ENCODE measurements at regions not wholly inside any gene's neighbourhood (a gene's known extent, or its start where the extent isn't known, plus 50 kb on each side); places are given as distances from the start of the nearest gene placed in this dataset.

GRCh38 chr21:43262427-43262826 lies 93.6 kb downstream of the CRYAA start:
- TF ChIP-seq EZH2 (IDR thresholded peaks at IDR 0.05) = no peak
- TF ChIP-seq POLR2AphosphoS5 (IDR thresholded peaks at IDR 0.05; ENCODE audit: borderline replicate concordance, low read depth, low read length) = no peak

All from SK-N-MC (cell line).